ENCODE measurements at regions not wholly inside any gene's neighbourhood (a gene's known extent, or its start where the extent isn't known, plus 50 kb on each side); places are given as distances from the start of the nearest gene placed in this dataset.

DNA sequence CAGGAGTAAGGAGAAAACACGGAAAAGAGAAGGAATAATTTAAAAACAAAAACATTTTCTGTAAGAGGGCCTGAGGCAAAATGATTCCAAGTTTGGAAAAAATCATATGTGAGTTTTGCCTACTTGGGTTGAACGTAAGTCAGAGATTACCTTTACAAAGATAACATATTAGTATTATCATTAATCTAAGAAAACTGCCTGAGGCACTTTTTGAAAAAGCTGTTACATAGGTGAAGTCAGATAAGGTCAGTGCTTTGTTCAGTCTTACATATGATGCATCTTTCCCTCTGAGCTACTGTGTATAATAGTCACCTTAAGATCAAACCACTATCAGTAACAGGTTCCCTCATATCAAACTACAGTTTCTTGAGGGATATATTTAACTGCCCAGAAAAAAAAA, 287.2 kb downstream of the TMA16 start:
- DNase-seq (ENCODE audit: low spot score in 2 of 2), result no peak
- Histone ChIP-seq H3K4me3 (no peak overlapping the region), H3K27me3 (no peaks in the 10 kb centered on the region), H3K4me1 (no peaks in the 10 kb centered on the region), H3K9me3 (no peaks in the 10 kb centered on the region), H3K36me3 (no peaks in the 10 kb centered on the region), H3K27ac (no peak overlapping the region)
- intact Hi-C loops (cut with DNase I; ENCODE audit: low total_unique reads), result no loop called here
- no peak for TF ChIP-seq POLR2AphosphoS5 (IDR thresholded peaks at IDR 0.05)

- DNase-seq (ENCODE audit: low spot score in 2 of 2), result no peak
- Histone ChIP-seq H3K4me1 (no peaks in the 10 kb centered on the region), H3K36me3 (no peaks in the 10 kb centered on the region), H3K27ac (no peak overlapping the region), H3K27me3 (no peaks in the 10 kb centered on the region), H3K4me3 (no peak overlapping the region), H3K9me3 (no peaks in the 10 kb centered on the region)
- intact Hi-C loops (cut with DNase I; ENCODE audit: low total_unique reads), result no loop called here
- TF ChIP-seq CTCF (IDR thresholded peaks at IDR 0.05) (no peak), POLR2AphosphoS5 (IDR thresholded peaks at IDR 0.05) (no peak), POLR2A (IDR thresholded peaks at IDR 0.05) (no peak)
These were observed 295.7 kb downstream of the TMA16 start for GRCh38 chr4:163790231-163790630.

DNA sequence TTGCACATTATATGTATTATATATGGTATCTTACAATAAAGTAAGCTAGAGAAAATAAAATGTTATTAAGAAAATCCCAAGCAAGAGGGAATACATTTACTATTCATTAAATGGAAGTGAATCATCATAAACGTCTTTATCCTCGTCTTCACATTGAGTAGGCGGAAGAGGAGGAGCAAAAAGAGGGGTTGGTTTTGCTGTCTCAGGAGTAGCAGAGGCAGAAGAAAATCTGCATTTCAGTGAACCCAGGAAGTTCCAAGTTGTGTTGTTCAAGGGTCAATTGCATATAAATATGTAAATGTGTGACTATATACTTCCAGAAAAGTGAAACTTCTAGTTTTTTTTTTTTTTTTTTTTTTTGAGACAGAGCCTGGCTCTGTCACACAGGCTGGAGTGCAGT, 301.4 kb downstream of the TMA16 start:
- H3K4me1 ChIP-seq, result no peaks in the 10 kb centered on the region
- no peak for DNase-seq (ENCODE audit: low spot score in 2 of 2)
- H3K27me3 ChIP-seq, result no peaks in the 10 kb centered on the region
- intact Hi-C loops (cut with DNase I; ENCODE audit: low total_unique reads), result no loop called here
- H3K36me3 ChIP-seq, result no peaks in the 10 kb centered on the region
- no peaks in the 10 kb centered on the region for H3K9me3 ChIP-seq
- no peak overlapping the region for H3K27ac ChIP-seq
- TF ChIP-seq CTCF (IDR thresholded peaks at IDR 0.05) (no peak), POLR2A (IDR thresholded peaks at IDR 0.05) (no peak), POLR2AphosphoS5 (IDR thresholded peaks at IDR 0.05) (no peak)
- no peak overlapping the region for H3K4me3 ChIP-seq

GRCh38 chr4:163804001-163804400, 309.5 kb downstream of the TMA16 start:
- no peak overlapping the region for H3K4me3 ChIP-seq
- no peak for DNase-seq (ENCODE audit: low spot score in 2 of 2)
- no peaks in the 10 kb centered on the region for H3K36me3 ChIP-seq
- intact Hi-C loops (cut with DNase I; ENCODE audit: low total_unique reads), result no loop called here
- H3K9me3 ChIP-seq, result no peaks in the 10 kb centered on the region
- TF ChIP-seq POLR2A (IDR thresholded peaks at IDR 0.05), result no peak
- no peak for TF ChIP-seq POLR2AphosphoS5 (IDR thresholded peaks at IDR 0.05)
- TF ChIP-seq CTCF (IDR thresholded peaks at IDR 0.05), result no peak
- H3K27me3 ChIP-seq, result no peaks in the 10 kb centered on the region
- H3K4me1 ChIP-seq, result no peaks in the 10 kb centered on the region
- no peak overlapping the region for H3K27ac ChIP-seq

GRCh38 chr4:163806653-163807052, 312.2 kb downstream of the TMA16 start:
- no peak overlapping the region for H3K4me3 ChIP-seq
- no peaks in the 10 kb centered on the region for H3K27me3 ChIP-seq

More at GRCh38 chr4:163806653-163807052, 312.2 kb downstream of the TMA16 start:
- no peaks in the 10 kb centered on the region for H3K4me1 ChIP-seq
- no peak for DNase-seq (ENCODE audit: low spot score in 2 of 2)
- H3K36me3 ChIP-seq, result no peaks in the 10 kb centered on the region
- TF ChIP-seq POLR2AphosphoS5 (IDR thresholded peaks at IDR 0.05), result no peak
- TF ChIP-seq POLR2A (IDR thresholded peaks at IDR 0.05), result no peak
- TF ChIP-seq CTCF (IDR thresholded peaks at IDR 0.05), result no peak
- no peaks in the 10 kb centered on the region for H3K9me3 ChIP-seq
- intact Hi-C loops (cut with DNase I; ENCODE audit: low total_unique reads), result no loop called here
- no peak overlapping the region for H3K27ac ChIP-seq

All from breast epithelium (tissue), 4 donors.